Nephron (organoid): ENCODE measurements at regions not wholly inside any gene's neighbourhood (a gene's known extent, or its start where the extent isn't known, plus 50 kb on each side); places are given as distances from the start of the nearest gene placed in this dataset.
"Not testable (repeated sequence)": the region's sequence is repeated elsewhere in the genome, so short reads cannot be mapped to it uniquely, and the experiment has no call there.

Experiments used
- H3K27ac Mint-ChIP-seq, 3 experiments: 2 replicates each; pipeline ENCODE4 v1.8.0; 2020; ENCODE audit warnings: mixed read lengths in 3 of 3, mild to moderate bottlenecking in 2 of 3, moderate library complexity in 1 of 3
- H3K27me3 Mint-ChIP-seq: 2 replicates; pipeline ENCODE4 v1.8.0; 2021; ENCODE audit warnings: low read depth, mild to moderate bottlenecking, moderate library complexity, mixed read lengths
- H3K36me3 Mint-ChIP-seq: 2 replicates; pipeline ENCODE4 v1.8.0; 2020; ENCODE audit warnings: low read depth, mixed read lengths
- H3K4me1 Mint-ChIP-seq: 2 replicates; pipeline ENCODE4 v1.8.0; 2020; ENCODE audit warnings: mixed read lengths
- H3K4me3 Mint-ChIP-seq, 3 experiments: 2 replicates each; pipeline ENCODE4 v1.8.0; 2020; ENCODE audit warnings: mild to moderate bottlenecking in 3 of 3, mixed read lengths in 3 of 3, moderate library complexity in 2 of 3
- H3K9me3 Mint-ChIP-seq: 2 replicates; pipeline ENCODE4 v1.8.0; 2020; ENCODE audit warnings: mixed read lengths
- TF ChIP-seq, protein P1 (sequence below), 3 experiments: fragments of 200-600 bp; sonication (generic); IDR thresholded peaks; one replicate each; pipeline ENCODE4 v1.5.0; 2021; ENCODE audit warnings: antibody characterized with exemption in 3 of 3; ENCODE audit not compliant: unreplicated experiment in 3 of 3

DNA sequence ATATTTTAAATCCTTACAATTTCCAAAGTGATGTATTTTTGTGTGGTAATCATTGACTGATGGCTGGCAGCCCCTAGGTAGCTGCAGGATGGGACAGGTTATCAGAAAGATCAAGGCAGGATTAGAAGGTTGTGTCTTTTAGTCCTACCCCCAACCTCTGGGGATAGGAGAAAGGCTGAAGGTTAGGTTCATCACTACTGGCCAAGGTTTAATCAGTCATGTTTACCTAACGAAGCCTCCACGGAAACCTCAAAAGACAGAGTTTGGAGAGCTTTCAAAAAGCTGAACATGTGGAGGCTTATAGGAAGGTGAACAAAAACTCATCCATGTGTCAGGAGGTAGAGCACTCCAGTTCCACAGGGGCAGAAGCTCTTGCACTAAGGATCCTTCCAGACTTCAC is 77.5 kb upstream of the CD163 start:
- Mint-ChIP-seq H3K4me3 (no peak overlapping the region), H3K27ac (no peak overlapping the region), H3K27me3 (no peaks in the 10 kb centered on the region), H3K36me3 (no peaks in the 10 kb centered on the region), H3K9me3 (peaks cover 20% of the 10 kb centered on the region), H3K4me1 (no peaks in the 10 kb centered on the region)
- TF ChIP-seq, protein P1, sequence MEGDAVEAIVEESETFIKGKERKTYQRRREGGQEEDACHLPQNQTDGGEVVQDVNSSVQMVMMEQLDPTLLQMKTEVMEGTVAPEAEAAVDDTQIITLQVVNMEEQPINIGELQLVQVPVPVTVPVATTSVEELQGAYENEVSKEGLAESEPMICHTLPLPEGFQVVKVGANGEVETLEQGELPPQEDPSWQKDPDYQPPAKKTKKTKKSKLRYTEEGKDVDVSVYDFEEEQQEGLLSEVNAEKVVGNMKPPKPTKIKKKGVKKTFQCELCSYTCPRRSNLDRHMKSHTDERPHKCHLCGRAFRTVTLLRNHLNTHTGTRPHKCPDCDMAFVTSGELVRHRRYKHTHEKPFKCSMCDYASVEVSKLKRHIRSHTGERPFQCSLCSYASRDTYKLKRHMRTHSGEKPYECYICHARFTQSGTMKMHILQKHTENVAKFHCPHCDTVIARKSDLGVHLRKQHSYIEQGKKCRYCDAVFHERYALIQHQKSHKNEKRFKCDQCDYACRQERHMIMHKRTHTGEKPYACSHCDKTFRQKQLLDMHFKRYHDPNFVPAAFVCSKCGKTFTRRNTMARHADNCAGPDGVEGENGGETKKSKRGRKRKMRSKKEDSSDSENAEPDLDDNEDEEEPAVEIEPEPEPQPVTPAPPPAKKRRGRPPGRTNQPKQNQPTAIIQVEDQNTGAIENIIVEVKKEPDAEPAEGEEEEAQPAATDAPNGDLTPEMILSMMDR (IDR thresholded peaks at IDR 0.05; ENCODE audit: unreplicated experiment in 3 of 3): no peak

DNA sequence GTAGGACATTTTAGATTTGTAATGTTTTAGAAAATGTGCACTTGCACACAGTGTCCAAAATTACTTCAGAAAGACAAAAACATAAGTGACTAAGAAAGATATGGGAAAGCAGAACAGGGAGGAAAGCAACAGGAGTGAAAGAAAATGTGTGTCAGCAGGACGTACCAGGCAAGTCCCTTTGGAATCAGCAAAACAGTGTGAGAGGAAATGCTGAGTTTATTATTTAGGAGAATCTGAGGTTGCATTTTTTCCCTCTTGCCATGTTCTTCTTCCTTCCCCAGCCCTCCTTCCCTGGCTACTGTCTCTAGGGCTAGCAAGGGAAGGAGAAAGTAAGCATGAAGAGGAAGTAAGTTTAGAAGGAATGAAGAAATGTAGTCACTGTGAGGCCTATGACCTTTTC is 67.7 kb upstream of the CD163 start:
- H3K4me1 Mint-ChIP-seq: no peaks in the 10 kb centered on the region
- H3K27me3 Mint-ChIP-seq: peaks cover under 1% of the 10 kb centered on the region

GRCh38 chr12:7557227-7557626 is 53.6 kb upstream of the CD163 start:
- H3K9me3 Mint-ChIP-seq: peaks cover 5% of the 10 kb centered on the region
- TF ChIP-seq, protein P1 (IDR thresholded peaks at IDR 0.05; ENCODE audit: unreplicated experiment in 3 of 3): no peak
- H3K36me3 Mint-ChIP-seq: no peaks in the 10 kb centered on the region
- no peak overlapping the region for H3K4me3 Mint-ChIP-seq
- H3K27ac Mint-ChIP-seq: peak overlapping the region in 1 of 3 experiments; percentile 29
- peaks cover 13% of the 10 kb centered on the region for H3K4me1 Mint-ChIP-seq
- H3K27me3 Mint-ChIP-seq: no peaks in the 10 kb centered on the region

More for the DNA sequence above, 67.7 kb upstream of the CD163 start:
- H3K9me3 Mint-ChIP-seq: peaks cover 2% of the 10 kb centered on the region
- H3K4me3 Mint-ChIP-seq: no peak overlapping the region
- H3K36me3 Mint-ChIP-seq: no peaks in the 10 kb centered on the region
- TF ChIP-seq, protein P1 (IDR thresholded peaks at IDR 0.05; ENCODE audit: unreplicated experiment in 3 of 3): no peak
- peak overlapping the region in 2 of 3 experiments; percentile 25 to 35 for H3K27ac Mint-ChIP-seq

DNA sequence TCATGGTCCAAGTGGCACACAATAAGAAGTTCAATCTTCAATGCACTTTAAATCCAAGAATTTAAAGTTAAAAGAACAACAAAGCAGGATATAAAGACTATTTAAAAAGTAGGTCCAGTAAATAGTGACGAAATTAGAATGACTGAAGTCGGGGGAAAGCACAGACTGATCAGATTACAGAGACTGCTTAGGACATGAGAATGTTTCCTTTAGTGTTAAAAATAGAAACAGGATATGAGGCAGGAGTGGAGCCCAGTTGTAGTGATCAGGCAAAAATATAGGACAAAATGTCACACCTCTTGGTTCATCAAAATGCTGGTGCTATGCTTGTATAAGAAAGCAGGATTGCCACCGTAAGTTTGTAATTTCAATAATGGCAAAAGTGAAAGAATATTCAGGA is 52.2 kb upstream of the CD163 start:
- H3K9me3 Mint-ChIP-seq: peaks cover 6% of the 10 kb centered on the region
- peaks cover 3% of the 10 kb centered on the region for H3K27me3 Mint-ChIP-seq

GRCh38 chr12:7554831-7555230 is 51.3 kb upstream of the CD163 start:
- H3K4me3 Mint-ChIP-seq, H3K36me3 Mint-ChIP-seq, H3K27ac Mint-ChIP-seq, H3K27me3 Mint-ChIP-seq, H3K9me3 Mint-ChIP-seq: not testable (repeated sequence)
- H3K4me1 Mint-ChIP-seq: peaks cover 13% of the 10 kb centered on the region

More for the DNA sequence above, 52.2 kb upstream of the CD163 start:
- peaks cover 13% of the 10 kb centered on the region for H3K4me1 Mint-ChIP-seq
- no peaks in the 10 kb centered on the region for H3K36me3 Mint-ChIP-seq
- H3K27ac Mint-ChIP-seq: peak overlapping the region; percentile 56 to 83 (median 74)
- H3K4me3 Mint-ChIP-seq: no peak overlapping the region
- TF ChIP-seq, protein P1 (IDR thresholded peaks at IDR 0.05; ENCODE audit: unreplicated experiment in 3 of 3): no peak
